GM23338 (cell line): ENCODE measurements at regions not wholly inside any gene's neighbourhood (a gene's known extent, or its start where the extent isn't known, plus 50 kb on each side); places are given as distances from the start of the nearest gene placed in this dataset.

ENCODE experiments used
- ATAC-seq: fragments of 200-7000 bp; cut with Tn5 transposase; 3 replicates; pipeline ENCODE4 v1.9.1; 2020
- DNase-seq: peaks from one replicate; pipeline ENCODE4 v3.0.0-alpha.2; 2015; ENCODE audit warnings: low spot score
- H2AFZ ChIP-seq: fragments of 200-600 bp; sonication (generic); 2 replicates; pipeline ENCODE4 v1.8.0; 2016; ENCODE audit warnings: antibody characterized with exemption, mild to moderate bottlenecking, moderate library complexity
- H3F3A ChIP-seq: fragments of 200-600 bp; sonication (generic); replicated peaks from 2 replicates; pipeline ENCODE4 v1.8.0; 2017; ENCODE audit warnings: antibody characterized with exemption, mixed run types, low read depth
- H3K27ac ChIP-seq: fragments of 200-600 bp; sonication (generic); 2 replicates; pipeline ENCODE4 v1.6.1; 2016; ENCODE audit warnings: low read depth
- H3K27me3 ChIP-seq: fragments of 200-600 bp; sonication (generic); 2 replicates; pipeline ENCODE4 v1.8.0; 2016; ENCODE audit warnings: mild to moderate bottlenecking, mixed run types, moderate library complexity; ENCODE audit not compliant: insufficient read depth
- H3K36me3 ChIP-seq: fragments of 200-600 bp; sonication (generic); 2 replicates; pipeline ENCODE4 v1.8.0; 2016; ENCODE audit warnings: mild to moderate bottlenecking; ENCODE audit not compliant: insufficient read depth
- H3K4me1 ChIP-seq: fragments of 200-600 bp; sonication (generic); 2 replicates; pipeline ENCODE4 v1.8.0; 2016; ENCODE audit warnings: mild to moderate bottlenecking, moderate library complexity; ENCODE audit not compliant: insufficient read depth
- H3K4me2 ChIP-seq: fragments of 200-600 bp; sonication (generic); 2 replicates; pipeline ENCODE4 v1.7.1; 2017; ENCODE audit warnings: mixed run types
- H3K4me3 ChIP-seq: fragments of 200-600 bp; sonication (generic); 2 replicates; pipeline ENCODE4 v1.6.1; 2016; ENCODE audit warnings: mixed run types
- H3K79me2 ChIP-seq: fragments of 200-600 bp; sonication (generic); replicated peaks from 2 replicates; pipeline ENCODE4 v1.8.0; 2017; ENCODE audit warnings: mild to moderate bottlenecking; ENCODE audit not compliant: insufficient read depth
- H3K9me2 ChIP-seq: fragments of 200-600 bp; sonication (generic); 2 replicates; pipeline ENCODE4 v1.8.0; 2017; ENCODE audit not compliant: insufficient read depth
- H4K20me1 ChIP-seq: fragments of 200-600 bp; sonication (generic); replicated peaks from 2 replicates; pipeline ENCODE4 v1.8.0; 2017; ENCODE audit warnings: mild to moderate bottlenecking; ENCODE audit not compliant: insufficient read depth
- H3K27ac Mint-ChIP-seq: 2 replicates; pipeline ENCODE4 v1.8.0; 2020; ENCODE audit warnings: inconsistent platforms, mild to moderate bottlenecking, moderate library complexity, mixed read lengths
- H3K27me3 Mint-ChIP-seq: 3 replicates; pipeline ENCODE4 v1.8.0; 2022; ENCODE audit warnings: low read depth, mild to moderate bottlenecking, moderate library complexity, mixed read lengths, inconsistent platforms; ENCODE audit not compliant: insufficient read depth, poor library complexity
- H3K36me3 Mint-ChIP-seq: 3 replicates; pipeline ENCODE4 v1.8.0; 2021; ENCODE audit warnings: low read depth, mild to moderate bottlenecking, inconsistent platforms, moderate library complexity, mixed read lengths
- H3K4me1 Mint-ChIP-seq: 3 replicates; pipeline ENCODE4 v1.8.0; 2020; ENCODE audit warnings: mild to moderate bottlenecking, inconsistent platforms, mixed read lengths
- H3K4me3 Mint-ChIP-seq: 3 replicates; pipeline ENCODE4 v1.8.0; 2021; ENCODE audit warnings: moderate library complexity, mild to moderate bottlenecking, inconsistent platforms, mixed read lengths
- H3K9me3 Mint-ChIP-seq: 3 replicates; pipeline ENCODE4 v1.8.0; 2020; ENCODE audit warnings: moderate library complexity, mild to moderate bottlenecking, inconsistent platforms, mixed read lengths
- CREB1 ChIP-seq: fragments of 250-450 bp; sonication (Bioruptor Pico); IDR thresholded peaks from 2 replicates; pipeline ENCODE4 v1.5.0; 2020; ENCODE audit warnings: low read depth, mild to moderate bottlenecking, moderate library complexity
- CTCF ChIP-seq, 2 experiments: fragments of 200-600 bp in 1 of 2; sonication (generic) in 1 of 2; conservative IDR thresholded peaks; 2 replicates each; pipeline versions ENCODE4 v1.5.1 to v1.6.1; 2016 to 2017; ENCODE audit warnings: antibody characterized with exemption in 2 of 2, low read depth in 2 of 2, mild to moderate bottlenecking in 2 of 2, moderate library complexity in 1 of 2
- ETS1 ChIP-seq: IDR thresholded peaks from 2 replicates; pipeline ENCODE4 v1.6.1; 2016; ENCODE audit warnings: antibody characterized with exemption
- EZH2 ChIP-seq: fragments of 200-600 bp; sonication (generic); IDR thresholded peaks from one replicate; pipeline ENCODE4 v1.8.0; 2017; ENCODE audit warnings: antibody characterized with exemption, mild to moderate bottlenecking, low read depth; ENCODE audit not compliant: unreplicated experiment
- EZH2phosphoT487 ChIP-seq: fragments of 200-600 bp; sonication (generic); IDR thresholded peaks from one replicate; pipeline ENCODE4 v1.8.1; 2018; ENCODE audit warnings: antibody characterized with exemption; ENCODE audit not compliant: unreplicated experiment
- JUNB ChIP-seq: IDR thresholded peaks from one replicate; pipeline ENCODE4 v1.6.1; 2016; ENCODE audit warnings: antibody characterized with exemption; ENCODE audit not compliant: unreplicated experiment
- NANOG ChIP-seq: IDR thresholded peaks from 2 replicates; pipeline ENCODE4 v1.6.1; 2016; ENCODE audit warnings: antibody characterized with exemption, borderline replicate concordance
- POLR2AphosphoS5 ChIP-seq: IDR thresholded peaks from 2 replicates; pipeline ENCODE4 v1.6.1; 2016; ENCODE audit warnings: antibody characterized with exemption, low read depth
- REST ChIP-seq: IDR thresholded peaks from one replicate; pipeline ENCODE4 v1.6.1; 2018; ENCODE audit warnings: antibody characterized with exemption; ENCODE audit not compliant: unreplicated experiment
- STAT1 ChIP-seq: IDR thresholded peaks from one replicate; pipeline ENCODE4 v1.6.1; 2016; ENCODE audit warnings: antibody characterized with exemption; ENCODE audit not compliant: unreplicated experiment
- ZNF114 ChIP-seq: fragments of 250-450 bp; sonication (Bioruptor Pico); IDR thresholded peaks from 2 replicates; pipeline ENCODE4 v1.5.0; 2020; ENCODE audit warnings: mild to moderate bottlenecking, moderate library complexity
- ZNF331 ChIP-seq: fragments of 250-450 bp; sonication (Bioruptor Pico); IDR thresholded peaks from 2 replicates; pipeline ENCODE4 v1.5.0; 2020; ENCODE audit warnings: low read depth, mild to moderate bottlenecking, moderate library complexity
- ZNF462 ChIP-seq: fragments of 250-450 bp; sonication (Bioruptor Pico); IDR thresholded peaks from 2 replicates; pipeline ENCODE4 v1.5.0; 2020; ENCODE audit warnings: mild to moderate bottlenecking, moderate library complexity

GRCh38 chr9:27660148-27660547 is 86.9 kb upstream of the C9orf72 start:
- H3K9me3 Mint-ChIP-seq, result no peaks in the 10 kb centered on the region
- no peak overlapping the region for H3K27ac Mint-ChIP-seq
- ATAC-seq (no peak), DNase-seq (no peak)
- no peaks in the 10 kb centered on the region for H3K79me2 ChIP-seq
- no peaks in the 10 kb centered on the region for H3K36me3 Mint-ChIP-seq
- peaks cover 5% of the 10 kb centered on the region; the same call in 1 of the 2 replicates for H3K9me2 ChIP-seq
- H3K4me3 ChIP-seq, result no peak overlapping the region
- H2AFZ ChIP-seq, result no peak overlapping the region
- peaks cover 18% of the 10 kb centered on the region for H3K4me1 Mint-ChIP-seq
- H3K27me3 Mint-ChIP-seq, result no peaks in the 10 kb centered on the region
- no peak overlapping the region for H3K4me2 ChIP-seq
- H3K27ac ChIP-seq, result no peak overlapping the region
- TF ChIP-seq NANOG, result no peak
- TF ChIP-seq CREB1 (CRISPR knock-in tag), result no peak
- TF ChIP-seq ETS1, result no peak
- no peak for TF ChIP-seq JUNB
- TF ChIP-seq POLR2AphosphoS5, result no peak
- no peak for TF ChIP-seq STAT1
- TF ChIP-seq ZNF331, result no peak
- no peak for TF ChIP-seq ZNF114 (CRISPR knock-in tag)
- no peak for TF ChIP-seq EZH2phosphoT487
- TF ChIP-seq CTCF (conservative IDR thresholded peaks at IDR 0.05; ENCODE audit: low read depth in 2 of 2), result no peak
- TF ChIP-seq REST, result no peak
- no peak for TF ChIP-seq EZH2
- TF ChIP-seq ZNF462 (CRISPR knock-in tag), result no peak
- H4K20me1 ChIP-seq, result no peaks in the 10 kb centered on the region
- H3K27me3 ChIP-seq, result no peaks in the 10 kb centered on the region
- peaks cover 21% of the 10 kb centered on the region for H3K4me1 ChIP-seq
- H3K4me3 Mint-ChIP-seq, result no peak overlapping the region
- no peaks in the 10 kb centered on the region for H3K36me3 ChIP-seq
- no peaks in the 10 kb centered on the region for H3F3A ChIP-seq
